ENCODE measurements at regions not wholly inside any gene's neighbourhood (a gene's known extent, or its start where the extent isn't known, plus 50 kb on each side); places are given as distances from the start of the nearest gene placed in this dataset.

DNA sequence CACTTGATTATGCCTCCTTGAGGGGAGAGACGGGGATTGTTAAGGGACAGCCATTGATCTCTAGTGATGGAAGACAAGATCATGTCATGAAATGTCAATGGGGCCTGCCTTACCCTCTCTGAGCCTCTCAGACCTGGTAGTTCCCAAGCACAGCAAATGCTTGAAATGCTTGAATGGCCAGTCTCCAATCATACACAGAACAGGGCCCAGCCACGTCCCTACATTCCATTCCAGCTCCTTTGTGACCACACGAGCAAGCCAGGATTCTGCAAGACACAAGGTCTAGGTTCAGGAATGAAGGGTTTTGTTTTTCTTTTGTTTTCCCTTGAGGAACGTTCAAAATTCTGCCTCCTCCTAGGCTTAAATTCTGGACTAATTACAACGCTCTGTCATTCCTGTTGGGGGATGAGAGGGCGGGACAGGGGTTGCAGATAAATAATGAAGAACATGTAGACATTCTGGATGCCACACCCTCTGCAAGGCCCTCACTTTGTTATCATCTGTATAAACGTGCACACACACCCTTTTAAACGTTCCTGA is 98.1 kb upstream of the YPEL5 start:
- DNase-seq = no peak

DNA sequence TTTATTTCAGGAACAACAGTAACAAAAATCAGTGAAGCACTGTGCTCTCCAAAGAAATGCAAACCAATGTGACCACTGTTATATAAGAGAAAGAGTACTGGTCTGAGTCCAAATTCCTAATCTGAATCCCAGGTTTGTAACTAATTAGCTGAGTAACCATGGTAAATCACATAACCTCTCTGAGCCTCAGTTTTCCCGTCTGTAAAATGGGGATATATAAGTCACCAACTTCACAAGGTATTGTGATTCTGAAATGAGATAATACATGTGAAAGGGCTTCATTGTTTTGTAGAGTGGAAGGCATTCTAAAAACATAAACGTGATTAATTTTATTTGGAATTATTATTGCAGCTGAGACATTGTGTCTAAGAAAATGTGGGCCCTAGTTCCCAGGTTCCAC is 91.3 kb upstream of the YPEL5 start:
- no peak for DNase-seq

DNA sequence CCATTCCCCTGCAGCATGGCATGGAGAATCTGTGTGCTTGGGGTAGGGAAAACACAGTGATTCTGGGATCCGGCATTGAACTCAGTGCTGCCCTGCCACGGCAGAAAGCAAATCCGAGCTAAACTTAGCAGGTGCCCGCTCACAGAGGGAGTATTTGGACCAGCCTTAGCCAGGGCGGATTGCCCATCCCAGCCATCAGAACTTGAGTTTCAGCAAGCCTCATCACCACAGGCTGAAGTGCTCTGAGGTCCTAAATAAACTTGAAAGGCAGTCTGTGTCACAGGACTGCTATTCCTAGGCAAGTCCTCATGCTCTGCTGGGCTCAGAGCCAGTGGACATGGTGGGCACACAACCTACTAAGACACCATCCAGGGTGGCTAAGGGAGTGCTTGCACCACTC is 86.2 kb upstream of the YPEL5 start:
- DNase-seq = no peak

DNA sequence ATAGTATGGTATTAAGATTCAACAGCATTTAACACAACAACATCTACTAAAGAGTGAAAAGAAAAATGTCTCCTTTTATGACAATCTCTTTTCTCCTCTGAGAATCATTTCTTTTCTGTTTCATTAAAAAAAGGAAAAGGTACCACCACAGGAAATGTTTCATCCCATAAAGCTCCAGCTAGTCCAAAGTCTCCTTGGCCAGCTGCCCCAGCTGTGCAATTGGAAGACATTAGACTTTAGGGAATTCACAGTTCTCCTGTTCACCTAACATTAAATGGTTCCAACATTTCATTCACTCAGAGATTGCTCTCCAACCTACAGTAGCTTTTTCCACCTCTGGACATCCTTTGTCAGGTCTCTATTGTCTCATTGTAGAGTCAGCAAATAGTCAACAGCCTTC is 78.7 kb upstream of the YPEL5 start:
- no peak for DNase-seq

DNA sequence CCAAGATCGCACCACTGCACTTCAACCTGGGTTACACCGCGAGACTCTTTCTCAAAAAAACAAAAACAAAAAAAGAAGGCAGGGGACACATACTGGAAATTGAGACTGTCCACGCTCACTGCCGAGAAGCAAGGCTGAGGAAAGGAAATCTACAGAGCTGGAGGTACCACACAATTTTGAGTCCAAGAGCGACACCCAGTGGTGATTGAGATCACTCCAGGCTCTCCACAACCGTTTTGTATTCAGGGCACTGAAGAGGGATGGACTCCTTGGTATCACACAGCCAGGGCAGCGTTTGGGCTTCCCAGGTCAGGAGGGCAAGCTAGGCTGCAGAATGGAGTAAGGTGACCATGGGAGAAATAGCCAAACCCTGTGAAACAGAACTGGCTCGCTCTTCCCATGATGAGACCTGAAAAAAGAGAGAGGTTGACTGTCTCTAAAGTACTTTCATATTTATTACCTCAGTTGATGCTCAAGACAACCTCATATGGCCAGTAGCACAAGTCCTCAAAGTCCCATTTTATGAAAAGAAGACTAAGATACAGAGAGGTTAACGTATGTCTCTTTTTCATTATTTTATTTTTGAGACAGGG is 74.5 kb upstream of the YPEL5 start:
- DNase-seq = peak in 3 of 5 experiments; percentile 24 to 67 (median 32)

DNA sequence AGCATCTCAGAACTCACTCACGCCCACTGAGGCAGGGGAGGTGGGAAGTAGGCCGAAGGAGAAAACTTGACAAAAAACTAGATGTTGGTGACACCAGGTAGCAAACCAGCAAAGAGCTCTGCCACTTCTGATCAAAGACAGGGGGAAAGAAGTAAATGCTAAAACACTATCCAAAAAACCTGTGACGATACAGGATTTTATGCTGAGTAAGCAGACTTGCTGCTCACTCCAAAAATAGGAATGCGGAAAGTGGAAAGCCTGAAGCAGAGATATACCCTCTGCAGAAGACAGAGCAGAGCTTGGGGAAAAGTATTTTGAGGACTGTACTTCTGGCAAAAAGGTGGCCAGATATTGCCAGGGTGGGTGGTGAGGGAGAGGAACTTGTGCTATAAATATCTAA is 73.3 kb upstream of the YPEL5 start:
- no peak for DNase-seq

DNA sequence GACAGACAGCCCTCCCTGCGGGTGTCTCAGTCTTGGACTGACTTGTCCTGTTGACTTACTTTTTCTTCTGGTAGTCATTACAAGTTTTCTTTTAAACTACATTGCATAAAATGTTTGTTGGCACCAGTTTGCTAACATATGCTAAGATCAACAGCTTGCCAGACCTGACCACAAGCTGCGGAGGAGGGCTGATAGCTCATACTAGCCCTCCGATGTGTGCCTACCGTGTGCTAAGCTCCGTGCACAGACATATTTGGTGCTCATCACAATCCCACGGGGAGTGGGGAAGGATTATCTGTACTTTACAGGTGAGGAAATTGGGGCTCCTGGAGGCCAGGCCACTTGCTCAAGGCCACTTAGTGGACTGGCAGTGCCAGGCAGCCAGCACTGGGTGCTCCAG is 72.8 kb upstream of the YPEL5 start:
- no peak for DNase-seq

DNA sequence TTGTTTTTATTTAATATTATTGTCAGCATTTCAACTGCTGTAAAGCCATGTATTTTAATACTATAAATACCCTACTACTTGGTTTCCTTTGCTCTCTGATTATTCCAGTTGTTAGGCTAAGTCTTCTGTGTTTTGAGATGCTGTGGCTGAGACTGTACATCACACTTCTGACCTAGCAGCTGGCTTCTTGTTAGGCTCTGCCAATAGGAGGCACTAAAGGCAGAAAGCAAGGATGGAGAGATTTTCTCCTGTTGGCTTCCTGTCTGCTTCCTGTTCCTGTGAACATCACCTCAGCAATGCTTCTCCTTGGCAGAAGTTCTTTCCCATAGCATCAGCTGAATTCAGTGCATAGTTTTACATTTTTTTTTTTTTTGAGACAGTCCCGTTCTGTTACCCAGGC is 68.3 kb upstream of the YPEL5 start:
- no peak for DNase-seq

DNA sequence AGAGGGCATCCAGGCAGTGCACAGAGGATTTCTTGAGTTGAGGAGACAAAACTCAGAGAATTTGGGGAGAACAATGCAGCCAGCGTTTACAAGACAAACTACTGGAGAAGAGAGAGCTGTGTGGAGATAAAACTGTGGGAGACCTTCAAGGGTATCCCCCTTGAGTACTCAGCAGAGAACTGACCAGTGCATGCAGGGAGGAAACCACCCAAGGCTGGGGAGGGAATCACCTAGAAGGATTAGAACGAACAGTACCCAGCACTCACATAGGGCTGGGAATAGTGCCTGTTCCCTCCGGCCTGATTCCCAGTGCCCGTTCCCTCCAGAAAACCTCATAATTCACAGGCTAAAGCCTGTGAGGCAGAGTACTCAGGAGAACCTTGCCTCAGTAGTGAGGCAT is 61.9 kb upstream of the YPEL5 start:
- no peak for DNase-seq

DNA sequence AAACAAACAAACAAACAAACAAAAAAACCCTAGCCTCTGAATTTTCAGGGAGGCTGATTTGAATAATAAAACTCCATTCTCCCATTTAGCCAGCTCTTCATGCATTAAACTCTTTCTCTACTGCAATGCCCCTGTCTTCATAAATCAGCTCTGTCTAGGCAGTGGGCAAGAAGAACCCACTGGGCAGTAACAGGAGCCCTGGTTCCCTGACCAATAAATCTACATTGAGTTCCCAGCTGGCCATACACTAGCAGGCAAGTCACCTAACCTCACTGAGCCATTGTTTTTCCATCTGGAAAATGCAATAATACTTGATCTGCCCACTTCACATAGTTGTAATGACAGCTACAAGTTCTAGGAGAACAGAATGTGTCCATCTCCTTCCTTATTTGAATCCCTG is 57.6 kb upstream of the YPEL5 start:
- no peak for DNase-seq

DNA sequence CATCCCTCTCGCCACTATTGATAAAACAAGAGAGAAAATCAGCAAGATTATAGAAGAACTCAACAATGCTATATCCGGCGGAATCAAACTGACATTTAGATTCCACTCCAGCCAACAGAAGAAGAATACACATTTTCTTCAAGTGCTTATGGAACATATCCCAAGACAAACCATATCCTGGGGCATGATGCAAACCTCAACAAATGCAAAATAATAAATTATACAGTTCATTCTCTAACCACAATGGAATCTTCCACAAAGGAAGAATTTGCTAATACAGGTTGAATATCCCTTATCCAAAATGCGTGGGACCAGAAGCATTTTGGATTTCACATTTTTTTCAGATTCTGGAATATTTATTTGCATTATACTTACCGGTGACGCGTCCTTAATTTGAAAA is 51.4 kb upstream of the YPEL5 start:
- no peak for DNase-seq

DNA sequence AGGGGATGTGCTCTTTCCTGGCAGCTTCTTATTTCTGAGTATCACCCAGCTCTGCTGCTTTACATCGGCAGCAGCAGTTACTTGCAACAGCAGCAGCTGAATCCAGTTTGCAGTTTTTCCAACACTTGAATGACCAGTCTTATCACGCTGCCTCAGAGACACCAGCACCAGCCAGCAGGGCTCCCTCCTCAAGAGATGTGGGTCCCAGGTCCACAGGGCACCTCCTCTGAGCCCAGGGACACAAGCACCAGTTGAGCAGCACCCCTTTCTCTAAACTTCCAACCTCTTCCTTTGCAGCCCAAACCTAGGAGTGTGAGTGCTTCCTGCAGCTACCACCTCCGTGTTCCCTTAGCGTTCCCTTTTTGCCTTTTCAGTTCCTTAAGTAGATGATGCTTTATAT is 50.4 kb upstream of the YPEL5 start:
- no peak for DNase-seq

All from T-helper 2 cell (primary cell).